DND-41 (cell line): ENCODE measurements at regions not wholly inside any gene's neighbourhood (a gene's known extent, or its start where the extent isn't known, plus 50 kb on each side); places are given as distances from the start of the nearest gene placed in this dataset.

Experiments
- CTCF ChIP-seq: IDR thresholded peaks from 2 replicates; pipeline ENCODE4 v1.5.1; 2012; ENCODE audit warnings: borderline replicate concordance, low read length, moderate library complexity, mild to moderate bottlenecking; ENCODE audit not compliant: poor library complexity, severe bottlenecking; ENCODE audit errors: extremely low read depth
- EZH2 ChIP-seq: IDR thresholded peaks from 3 replicates; pipeline ENCODE4 v1.6.1; 2012; ENCODE audit warnings: borderline replicate concordance, low read depth, mild to moderate bottlenecking, moderate library complexity, low read length, inconsistent platforms; ENCODE audit not compliant: severe bottlenecking

- TF ChIP-seq EZH2 (no peak), CTCF (no peak)
These were observed 493.7 kb upstream of the C1orf87 start for GRCh38 chr1:60567256-60567655.
